ENCODE measurements at regions not wholly inside any gene's neighbourhood (a gene's known extent, or its start where the extent isn't known, plus 50 kb on each side); places are given as distances from the start of the nearest gene placed in this dataset.

GRCh38 chr9:87392086-87392485 lies 105.6 kb upstream of the DAPK1 start:
- CTCF ChIA-PET, result no interaction called here
- H3K27me3 ChIP-seq (ENCODE audit: control insufficient read depth, insufficient read depth, low read length), result no peaks in the 10 kb centered on the region

GRCh38 chr9:87393706-87394230 lies 103.9 kb upstream of the DAPK1 start:
- Histone ChIP-seq H3K9me3 (ENCODE audit: control insufficient read depth, insufficient read depth, low read length) (no peaks in the 10 kb centered on the region; the same call in 1 of the 2 replicates), H3K27ac (ENCODE audit: low read depth, low read length) (no peak overlapping the region), H3K4me3 (ENCODE audit: low read depth, low read length) (no peak overlapping the region), H3K27me3 (ENCODE audit: control insufficient read depth, insufficient read depth, low read length) (no peaks in the 10 kb centered on the region)
- POLR2A ChIA-PET, result no interaction called here
- TF ChIP-seq CTCF (IDR thresholded peaks at IDR 0.05; ENCODE audit: low read depth, low read length), result no peak
- no peak for DNase-seq (ENCODE audit: low read depth, low spot score)
- CTCF ChIA-PET, result no interaction called here

More at GRCh38 chr9:87392086-87392485, 105.6 kb upstream of the DAPK1 start:
- POLR2A ChIA-PET, result no interaction called here
- Histone ChIP-seq H3K4me3 (ENCODE audit: low read depth, low read length) (no peak overlapping the region), H3K9me3 (ENCODE audit: control insufficient read depth, insufficient read depth, low read length) (no peaks in the 10 kb centered on the region; the same call in 1 of the 2 replicates), H3K27ac (ENCODE audit: low read depth, low read length) (no peak overlapping the region)
- no peak for TF ChIP-seq CTCF (IDR thresholded peaks at IDR 0.05; ENCODE audit: low read depth, low read length)
- DNase-seq (ENCODE audit: low read depth, low spot score), result no peak

- ChIA-PET POLR2A (no interaction called here), CTCF (no interaction called here)
- H3K4me3 ChIP-seq (ENCODE audit: low read depth, low read length), result no peak overlapping the region
Observed at GRCh38 chr9:87395804-87396479, 101.7 kb upstream of the DAPK1 start.

GRCh38 chr9:87401681-87402080 lies 96.0 kb upstream of the DAPK1 start:
- TF ChIP-seq CTCF (IDR thresholded peaks at IDR 0.05; ENCODE audit: low read depth, low read length), result no peak
- Histone ChIP-seq H3K27me3 (ENCODE audit: control insufficient read depth, insufficient read depth, low read length) (no peaks in the 10 kb centered on the region), H3K27ac (ENCODE audit: low read depth, low read length) (no peak overlapping the region), H3K9me3 (ENCODE audit: control insufficient read depth, insufficient read depth, low read length) (no peaks in the 10 kb centered on the region; the same call in 1 of the 2 replicates), H3K4me3 (ENCODE audit: low read depth, low read length) (no peak overlapping the region)
- no peak for DNase-seq (ENCODE audit: low read depth, low spot score)
- CTCF ChIA-PET, result no interaction called here
- POLR2A ChIA-PET, result no interaction called here

More at GRCh38 chr9:87395804-87396479, 101.7 kb upstream of the DAPK1 start:
- no peak overlapping the region for H3K27ac ChIP-seq (ENCODE audit: low read depth, low read length)
- H3K9me3 ChIP-seq (ENCODE audit: control insufficient read depth, insufficient read depth, low read length), result no peaks in the 10 kb centered on the region; the same call in 1 of the 2 replicates
- no peak for DNase-seq (ENCODE audit: low read depth, low spot score)
- no peaks in the 10 kb centered on the region for H3K27me3 ChIP-seq (ENCODE audit: control insufficient read depth, insufficient read depth, low read length)
- TF ChIP-seq CTCF (IDR thresholded peaks at IDR 0.05; ENCODE audit: low read depth, low read length), result no peak

GRCh38 chr9:87402537-87402936 lies 95.1 kb upstream of the DAPK1 start:
- H3K27ac ChIP-seq (ENCODE audit: low read depth, low read length), result no peak overlapping the region
- CTCF ChIA-PET, result no interaction called here
- no peaks in the 10 kb centered on the region for H3K9me3 ChIP-seq (ENCODE audit: control insufficient read depth, insufficient read depth, low read length)
- POLR2A ChIA-PET, result no interaction called here
- no peaks in the 10 kb centered on the region for H3K27me3 ChIP-seq (ENCODE audit: control insufficient read depth, insufficient read depth, low read length)
- no peak for TF ChIP-seq CTCF (IDR thresholded peaks at IDR 0.05; ENCODE audit: low read depth, low read length)
- H3K4me3 ChIP-seq (ENCODE audit: low read depth, low read length), result no peak overlapping the region
- no peak for DNase-seq (ENCODE audit: low read depth, low spot score)
